Stimulated activated CD4-positive, alpha-beta T cell treated with anti-CD3 and anti-CD28 coated beads, Interleukin-4, amount 100 ng/mL, for 1 hour (primary cell): ENCODE measurements at regions not wholly inside any gene's neighbourhood (a gene's known extent, or its start where the extent isn't known, plus 50 kb on each side); places are given as distances from the start of the nearest gene placed in this dataset.

ENCODE experiments used
- DNase-seq: peaks from one replicate; pipeline ENCODE4 v3.0.0-alpha.2; 2020

DNA sequence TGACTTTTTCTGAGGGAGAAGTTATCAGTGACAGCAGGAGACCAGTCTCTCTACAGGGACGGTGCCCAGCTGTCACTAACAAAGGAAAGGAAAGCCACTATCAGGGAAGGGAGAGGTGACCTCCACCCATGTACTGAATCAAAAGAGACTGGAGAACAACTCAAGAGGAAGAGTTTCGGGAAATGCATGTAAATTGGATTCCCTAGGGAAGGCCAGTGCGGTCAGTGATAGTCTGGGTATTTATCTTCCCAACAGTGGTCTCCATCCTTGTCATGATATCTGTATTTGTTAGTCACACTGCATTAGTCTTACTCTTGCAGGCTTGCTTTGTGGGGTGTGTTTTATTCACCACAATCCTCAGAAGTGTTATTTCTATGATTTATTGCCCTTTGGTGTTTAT is 193.4 kb upstream of the KIRREL3 start:
- DNase-seq = no peak

DNA sequence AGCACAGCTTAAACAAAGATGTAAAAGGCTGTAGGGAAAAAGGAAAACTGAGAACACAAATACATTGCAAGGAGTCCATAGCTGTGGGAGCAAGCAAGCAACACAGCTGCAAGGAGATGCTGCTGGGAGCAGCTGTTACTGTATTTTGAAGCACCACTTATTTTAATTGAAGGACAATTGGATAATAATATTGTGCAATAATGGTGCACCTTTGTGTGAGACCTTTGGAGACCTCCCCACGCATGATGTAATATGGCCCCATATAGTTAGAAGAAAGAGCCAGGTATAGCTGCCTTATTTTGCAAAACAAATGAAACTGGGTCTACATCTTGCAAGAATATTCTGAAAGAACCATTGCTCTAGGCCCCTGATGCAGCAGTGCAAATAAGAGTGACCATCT is 191.1 kb upstream of the KIRREL3 start:
- no peak for DNase-seq

DNA sequence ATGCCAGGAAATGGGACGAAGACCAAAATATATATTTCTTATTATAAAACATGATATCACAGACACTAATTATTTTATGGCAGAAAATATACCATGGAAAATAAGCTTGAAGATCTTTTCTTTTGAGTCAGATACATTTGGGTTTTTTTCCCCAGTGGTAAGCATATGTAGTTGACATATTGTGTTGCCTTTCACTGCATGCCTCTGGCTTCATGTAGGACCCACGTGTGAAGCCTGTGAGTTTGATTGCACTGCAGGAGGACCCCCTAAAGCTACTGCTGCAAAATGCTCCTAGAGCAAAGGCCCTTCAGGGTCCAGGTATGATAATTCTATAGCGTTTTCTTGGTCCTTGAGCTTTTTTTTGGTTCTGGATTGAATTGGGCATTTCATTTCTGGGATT is 190.7 kb upstream of the KIRREL3 start:
- DNase-seq = no peak

DNA sequence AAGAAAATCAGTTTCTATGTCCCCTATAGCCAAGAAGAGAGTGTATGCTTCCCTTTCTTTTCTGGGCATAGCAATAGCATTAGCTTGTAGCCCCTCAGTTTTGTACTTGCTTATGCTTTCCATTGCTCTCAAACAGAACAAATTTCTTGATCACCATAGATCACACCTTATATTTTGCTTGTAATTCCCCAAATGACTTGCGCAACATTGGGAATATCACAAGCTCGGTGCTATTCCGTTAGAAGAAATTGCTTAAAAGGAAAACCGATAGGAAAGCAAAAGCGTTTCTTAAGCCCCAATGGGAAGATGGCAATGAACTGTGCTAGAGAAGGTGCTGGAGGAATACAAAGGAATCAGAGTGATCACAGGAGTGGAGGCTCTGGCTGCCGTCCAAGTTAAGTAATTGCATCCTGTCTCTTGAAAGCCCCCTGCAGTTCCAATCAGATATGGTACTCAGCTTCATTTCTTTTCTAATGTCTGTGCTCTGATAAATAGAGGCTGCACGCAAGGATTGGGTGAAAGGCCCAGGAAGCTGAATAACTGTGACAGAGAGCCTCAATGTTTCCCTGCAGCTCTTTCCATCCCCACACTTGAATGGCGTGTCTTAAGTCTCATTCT is 182.1 kb upstream of the KIRREL3 start:
- DNase-seq = no peak

DNA sequence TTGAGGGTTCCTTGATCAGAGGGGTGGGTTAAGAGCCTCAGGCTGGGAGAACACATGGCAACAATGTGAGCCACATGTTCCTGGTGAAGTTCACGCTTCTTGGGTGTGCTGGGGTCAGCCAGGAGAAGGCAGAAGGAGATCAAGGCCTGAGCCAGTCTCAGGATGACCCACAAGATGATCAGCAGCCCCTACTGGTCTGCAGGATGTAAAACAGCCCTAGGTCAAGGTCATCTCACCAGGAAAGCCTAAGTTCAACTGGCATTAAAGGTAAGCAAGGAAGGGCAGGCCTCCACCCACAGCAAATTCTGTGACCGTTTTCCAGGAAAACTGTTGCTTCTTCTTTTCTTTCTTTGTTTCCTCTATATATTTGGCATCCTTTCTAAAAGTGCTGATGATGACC is 156.7 kb upstream of the KIRREL3 start:
- no peak for DNase-seq

DNA sequence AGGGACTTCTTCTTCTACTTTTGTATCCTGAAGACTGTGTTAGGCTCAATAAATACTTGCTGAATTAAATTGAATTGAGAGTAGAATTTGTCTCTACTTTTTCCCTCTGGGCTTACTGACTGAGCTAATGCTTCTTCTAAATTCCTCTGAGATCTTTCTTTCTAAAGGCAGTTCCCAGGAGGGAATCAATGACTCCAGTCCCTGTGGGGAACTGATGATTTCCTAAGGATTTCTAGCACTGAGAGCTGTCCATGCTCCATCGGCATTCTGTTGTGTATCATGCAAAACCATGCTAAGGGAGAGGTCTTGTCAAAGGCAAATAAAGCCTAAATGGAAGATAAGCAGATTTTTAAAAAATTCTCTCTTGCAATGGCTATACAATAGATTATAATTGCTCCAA is 148.8 kb upstream of the KIRREL3 start:
- DNase-seq = no peak

DNA sequence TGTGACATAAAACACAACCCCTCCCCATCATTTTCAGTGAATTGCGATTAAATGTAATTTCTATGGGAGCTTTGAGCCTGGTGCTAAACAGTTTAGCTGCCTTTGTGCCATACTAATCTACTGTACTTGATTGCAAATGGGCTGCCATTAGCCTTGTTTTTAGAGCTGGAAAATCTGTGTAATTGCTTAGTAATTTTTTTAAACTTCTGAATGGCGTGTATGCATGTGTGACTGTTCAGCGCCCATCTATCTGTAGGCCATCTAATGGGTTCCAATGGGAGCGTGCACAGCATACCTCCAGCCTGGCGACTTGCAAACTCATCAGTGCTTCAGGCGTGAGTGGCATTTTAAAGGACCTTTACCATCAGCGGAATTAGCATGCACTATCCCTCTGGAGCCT is 142.7 kb upstream of the KIRREL3 start:
- no peak for DNase-seq

DNA sequence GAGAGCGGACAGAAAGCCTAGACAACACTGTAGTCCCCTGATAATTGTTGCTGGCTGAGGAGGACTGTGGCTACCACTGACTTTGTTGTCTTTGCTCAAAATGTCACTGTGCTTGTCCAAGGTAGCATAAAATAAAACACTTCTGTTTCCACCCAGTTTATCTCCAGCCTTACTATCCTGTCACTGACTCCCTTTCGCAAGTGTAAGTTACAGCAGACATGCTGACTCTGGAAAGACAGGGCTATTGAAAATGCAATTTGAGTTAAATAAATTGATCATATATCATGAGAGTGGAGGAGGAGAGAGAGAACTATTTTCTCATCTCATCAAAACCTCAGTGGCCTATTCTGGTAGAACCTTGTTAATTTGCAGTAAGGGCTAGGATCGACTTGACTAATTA is 138.0 kb upstream of the KIRREL3 start:
- DNase-seq = no peak

DNA sequence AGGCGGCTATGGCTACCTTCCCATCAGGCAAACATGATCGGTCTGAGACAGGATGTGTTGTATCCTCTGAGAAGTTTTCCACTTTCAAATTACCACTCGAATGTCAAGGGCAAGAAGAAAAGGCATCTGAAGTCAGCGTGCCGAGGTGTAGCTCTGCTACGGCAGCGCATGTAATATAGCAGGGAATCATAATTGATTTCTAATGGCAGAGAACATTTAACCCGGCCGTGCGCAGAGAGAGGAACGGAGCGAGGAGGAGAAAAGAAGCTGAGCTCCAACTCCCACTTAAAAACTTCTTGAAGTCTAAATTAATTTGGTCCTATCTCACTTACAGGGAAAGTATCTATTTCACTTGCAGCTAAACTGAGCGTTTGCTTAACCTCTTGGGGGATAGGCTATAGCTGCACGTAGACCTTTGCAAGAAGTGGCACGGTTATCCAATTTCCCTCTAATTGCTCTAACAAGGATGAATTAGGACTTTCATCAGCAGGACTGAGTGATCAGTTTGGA is 137.3 kb upstream of the KIRREL3 start:
- no peak for DNase-seq

DNA sequence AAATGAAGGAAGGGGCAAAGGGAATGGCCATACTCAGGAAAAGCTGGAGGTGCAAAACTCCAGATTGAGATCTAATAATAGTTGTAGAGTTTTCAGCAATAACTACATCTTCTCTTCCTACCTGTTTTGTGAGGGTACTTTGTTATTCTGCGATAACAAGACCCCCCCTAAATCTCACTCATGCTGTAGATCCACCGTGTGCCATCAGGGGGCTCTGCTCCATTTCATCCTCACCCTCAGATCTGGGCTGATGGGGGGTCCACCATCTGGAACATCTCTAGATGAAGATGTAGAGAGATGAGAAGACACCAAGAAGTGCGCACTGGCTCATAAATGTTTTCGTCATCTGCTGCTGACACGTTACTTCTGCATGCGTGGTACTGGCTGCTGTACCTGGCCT is 135.9 kb upstream of the KIRREL3 start:
- DNase-seq = no peak

DNA sequence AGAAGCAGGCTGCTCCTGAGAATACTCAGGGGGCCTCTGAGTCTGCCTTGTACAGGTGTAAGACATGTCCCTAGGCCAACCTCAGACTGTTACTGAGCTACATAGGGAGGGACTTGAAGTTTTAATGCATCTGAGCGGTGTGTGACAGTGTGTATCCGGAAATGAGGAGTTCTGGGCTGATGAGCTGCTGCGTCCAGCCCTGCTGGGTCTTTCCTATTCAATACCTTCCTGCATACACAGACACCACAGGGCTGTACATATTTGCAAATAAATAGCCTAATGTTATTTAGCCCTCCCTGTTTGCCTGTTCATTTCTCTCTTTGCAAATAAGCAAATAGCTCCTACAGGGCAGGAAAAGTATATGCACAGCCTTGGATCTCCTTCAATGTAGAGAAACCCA is 134.7 kb upstream of the KIRREL3 start:
- DNase-seq = no peak

DNA sequence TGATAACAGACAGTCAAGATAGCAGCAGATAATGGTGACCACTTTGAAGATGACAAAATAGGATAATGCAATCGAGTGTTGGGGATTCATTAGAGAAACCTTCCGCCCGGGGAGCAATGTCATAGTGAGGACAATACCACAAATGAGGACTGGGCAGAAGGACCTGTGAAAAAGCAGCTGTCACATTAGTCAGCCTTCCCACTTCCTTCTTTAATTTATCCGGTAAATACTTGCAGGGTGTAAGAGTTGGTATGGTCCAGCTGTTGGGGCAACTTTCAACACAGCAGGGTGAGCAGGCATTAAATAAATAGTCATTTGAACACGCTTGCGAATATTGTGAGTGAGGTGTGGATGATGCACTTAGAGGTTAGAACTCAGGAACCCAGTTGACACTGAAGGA is 132.5 kb upstream of the KIRREL3 start:
- DNase-seq = no peak

DNA sequence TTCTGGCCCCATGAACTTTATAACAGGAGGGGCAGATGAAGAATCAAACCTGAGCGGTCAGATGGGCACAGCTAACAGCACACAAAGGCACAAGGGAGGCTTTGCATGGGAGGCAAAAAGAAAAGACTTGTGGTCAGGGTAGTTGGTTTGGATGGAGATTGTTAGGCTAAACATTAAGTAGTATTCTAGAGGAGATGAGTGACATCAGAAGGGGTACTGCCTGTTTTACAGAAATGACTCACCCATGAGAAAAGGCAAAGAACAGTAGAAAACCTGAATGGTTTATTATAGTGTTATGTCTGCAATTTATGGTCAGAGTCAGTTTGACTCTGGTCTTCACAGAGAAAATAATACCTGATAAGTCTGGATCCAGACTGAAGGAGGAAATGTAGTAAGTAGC is 129.8 kb upstream of the KIRREL3 start:
- DNase-seq = no peak

DNA sequence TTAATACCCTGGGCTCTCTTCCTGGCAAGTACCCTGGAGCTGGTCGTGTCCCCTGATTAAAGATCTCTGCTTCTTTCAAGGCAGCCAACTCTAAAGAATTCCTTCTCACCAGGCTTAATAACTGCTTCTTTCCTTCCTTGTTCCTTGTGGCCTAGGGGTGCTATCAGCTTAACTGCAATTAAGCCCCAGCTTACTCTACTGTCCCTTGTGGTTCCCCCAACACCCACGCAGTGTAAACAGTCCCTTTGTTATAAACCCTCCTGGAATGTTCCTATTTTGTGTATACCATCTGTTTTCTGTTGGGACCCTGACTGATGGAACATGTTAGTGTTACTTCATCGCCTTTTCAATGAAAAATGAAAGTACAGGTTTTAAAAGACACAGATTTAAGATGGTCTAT is 126.4 kb upstream of the KIRREL3 start:
- no peak for DNase-seq

DNA sequence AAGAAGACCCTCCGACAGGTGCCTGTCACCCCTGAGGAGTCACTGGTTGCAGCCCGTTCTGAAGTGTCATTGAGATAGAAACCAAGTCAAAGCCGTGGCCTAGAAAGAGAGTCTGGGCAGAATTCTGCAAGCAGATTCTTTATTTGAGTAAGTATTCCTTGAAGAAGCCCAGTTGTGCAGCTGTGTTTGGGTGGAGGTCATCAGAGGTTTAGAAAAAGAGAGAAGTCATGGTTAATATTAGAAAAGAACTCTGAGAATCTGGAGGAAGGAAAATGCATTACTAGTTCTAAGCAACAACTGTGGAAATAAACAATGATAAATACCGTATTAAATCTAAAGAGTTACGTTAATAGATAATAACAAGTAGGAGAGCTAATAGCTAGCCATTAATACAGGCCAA is 118.8 kb upstream of the KIRREL3 start:
- DNase-seq = no peak

DNA sequence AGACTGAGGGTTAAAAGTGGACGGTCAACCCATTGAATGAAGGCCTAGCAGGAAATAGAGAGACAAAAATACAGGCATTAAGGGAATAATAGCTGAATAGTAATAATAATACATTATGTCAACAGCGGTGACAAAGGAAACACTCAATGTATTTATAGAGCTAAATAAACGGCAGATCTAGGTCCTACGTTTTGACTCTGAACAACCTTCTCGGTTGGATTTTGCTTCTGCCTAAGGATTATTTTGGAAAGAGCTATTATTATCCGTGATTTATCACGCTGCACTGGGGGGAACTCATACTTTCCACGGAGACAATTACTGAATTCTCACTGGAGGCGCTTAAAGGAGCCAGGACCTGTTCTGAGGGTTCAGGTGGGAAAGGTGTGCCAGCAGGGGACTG is 118.2 kb upstream of the KIRREL3 start:
- DNase-seq = no peak

DNA sequence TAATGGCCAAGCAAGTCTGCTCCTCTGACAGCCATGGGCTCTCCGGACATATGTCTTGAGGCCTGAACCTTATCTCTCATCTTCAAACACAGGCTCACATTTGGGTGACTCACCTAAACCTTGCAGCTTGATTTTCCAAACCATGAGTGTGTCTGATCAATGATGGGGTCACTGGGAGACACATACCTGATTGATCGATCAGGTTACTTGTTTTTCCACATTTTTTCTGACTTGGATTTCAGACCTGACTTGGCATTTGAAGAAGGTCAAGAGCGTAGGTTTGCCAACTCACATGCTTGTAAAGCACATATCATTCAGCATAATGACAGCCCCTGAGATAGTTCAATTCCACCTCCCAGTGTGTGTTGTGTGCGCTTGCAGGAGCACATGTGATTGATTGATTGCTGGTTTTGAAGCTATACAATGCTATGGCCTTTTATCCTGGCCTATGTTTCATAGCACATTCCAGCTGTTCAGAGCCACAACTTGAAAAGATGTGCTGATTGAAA is 116.7 kb upstream of the KIRREL3 start:
- no peak for DNase-seq

DNA sequence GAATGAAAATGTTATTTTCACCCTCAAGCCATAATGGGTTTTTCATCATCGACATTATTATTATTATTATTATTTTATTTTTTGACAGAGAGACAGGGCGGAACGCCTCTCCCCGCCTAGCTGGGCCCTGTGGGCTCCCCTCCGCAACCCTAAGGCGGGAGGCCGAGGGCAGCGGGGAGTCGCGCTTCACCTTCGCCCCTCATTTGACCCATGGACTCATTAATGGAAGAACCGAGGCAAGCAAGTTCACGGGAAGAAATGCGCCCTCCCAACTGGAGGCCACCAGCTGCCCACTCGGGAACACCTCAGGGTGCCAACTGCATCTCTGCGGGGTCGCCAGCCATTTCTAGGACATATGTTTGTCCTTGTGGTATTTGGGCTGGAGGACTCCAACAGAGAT is 115.3 kb upstream of the KIRREL3 start:
- no peak for DNase-seq

DNA sequence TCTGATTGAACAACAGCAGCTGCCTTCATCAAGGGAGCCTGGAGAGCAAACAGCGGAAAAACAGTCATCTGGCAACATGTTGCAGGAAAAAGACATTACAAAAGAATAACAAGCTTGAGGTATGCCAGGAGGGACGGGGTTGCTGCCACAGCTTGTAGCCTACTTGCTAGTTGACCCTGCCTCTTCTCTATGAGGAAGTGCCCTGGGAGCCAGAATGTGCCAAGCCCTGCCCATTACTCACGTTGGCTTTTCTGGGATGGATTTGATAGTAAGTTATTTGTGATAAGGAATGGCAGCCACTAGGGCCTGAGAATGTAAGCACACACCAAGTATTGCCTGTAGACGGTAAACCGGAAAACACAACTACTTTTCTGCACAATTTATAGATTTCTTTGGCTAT is 113.5 kb upstream of the KIRREL3 start:
- DNase-seq = no peak

DNA sequence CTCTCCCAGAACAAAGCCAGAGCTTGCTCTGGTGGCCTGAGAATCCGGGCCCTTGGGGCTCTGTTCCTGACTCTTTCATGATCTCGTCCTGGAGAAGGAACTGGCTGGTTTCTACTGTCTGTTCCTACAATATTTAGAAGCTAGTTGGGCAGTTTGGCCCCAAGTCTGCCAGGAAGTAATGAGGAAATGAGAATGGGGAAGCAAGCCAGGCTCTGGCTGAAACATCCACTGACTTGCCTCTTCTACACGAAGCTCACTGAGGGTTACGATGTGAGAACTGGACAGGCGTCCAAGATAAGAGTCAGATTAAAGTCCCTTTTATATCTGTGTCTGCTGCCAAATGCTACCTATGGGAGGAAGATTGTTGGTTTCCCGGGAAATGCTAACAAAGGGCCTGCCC is 110.0 kb upstream of the KIRREL3 start:
- DNase-seq = no peak

DNA sequence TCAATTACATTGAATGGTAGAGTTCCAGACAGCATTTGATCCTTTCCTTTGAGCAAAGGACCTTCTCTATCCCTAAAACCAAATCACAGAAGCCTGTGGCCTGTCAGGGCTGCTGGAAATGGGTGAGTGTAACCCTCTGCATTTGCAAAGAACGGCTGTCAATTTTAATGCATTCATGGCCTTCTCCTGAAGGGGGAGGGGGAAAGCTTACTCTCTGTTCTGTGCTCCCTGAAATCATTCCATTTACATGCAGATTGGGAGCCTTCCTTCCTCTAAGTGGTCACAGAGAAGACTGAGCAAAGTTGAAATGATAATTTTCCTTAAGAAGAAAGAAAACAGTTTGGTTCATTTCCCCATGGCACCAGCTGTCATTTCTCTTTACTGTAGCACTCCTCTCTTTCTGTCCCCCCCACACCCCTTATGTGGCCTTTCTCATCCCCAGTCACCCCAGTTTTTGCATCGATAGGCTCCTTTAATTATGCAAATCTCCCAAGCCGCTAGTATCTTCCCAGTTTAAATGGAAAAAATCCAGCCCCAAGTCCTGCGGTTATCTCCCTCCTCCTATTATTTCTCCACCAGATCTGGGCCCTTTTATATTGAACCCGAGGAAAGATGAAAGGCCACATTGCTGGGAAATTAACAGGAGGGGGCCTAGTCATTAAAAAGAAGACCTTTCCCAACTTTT is 109.4 kb upstream of the KIRREL3 start:
- no peak for DNase-seq

DNA sequence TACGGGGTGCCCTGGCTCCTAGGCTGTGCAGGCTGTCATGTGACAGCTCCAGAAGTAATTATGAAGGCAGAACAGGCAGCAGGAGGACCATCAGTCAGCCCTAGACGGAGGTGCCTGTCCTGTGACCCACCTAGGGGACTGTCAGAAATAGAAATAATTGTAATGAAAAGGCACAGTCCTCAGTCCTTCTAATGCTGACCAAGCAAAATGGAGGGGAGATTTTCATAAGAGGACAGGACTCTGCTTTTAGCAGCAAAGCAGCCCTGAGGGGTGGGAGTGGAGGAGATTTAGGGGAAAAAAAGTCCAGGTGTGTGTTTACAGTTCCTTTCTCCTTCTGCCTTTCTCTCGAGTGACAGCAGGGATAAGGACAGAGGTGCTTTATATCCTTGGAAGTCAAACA is 108.3 kb upstream of the KIRREL3 start:
- no peak for DNase-seq

DNA sequence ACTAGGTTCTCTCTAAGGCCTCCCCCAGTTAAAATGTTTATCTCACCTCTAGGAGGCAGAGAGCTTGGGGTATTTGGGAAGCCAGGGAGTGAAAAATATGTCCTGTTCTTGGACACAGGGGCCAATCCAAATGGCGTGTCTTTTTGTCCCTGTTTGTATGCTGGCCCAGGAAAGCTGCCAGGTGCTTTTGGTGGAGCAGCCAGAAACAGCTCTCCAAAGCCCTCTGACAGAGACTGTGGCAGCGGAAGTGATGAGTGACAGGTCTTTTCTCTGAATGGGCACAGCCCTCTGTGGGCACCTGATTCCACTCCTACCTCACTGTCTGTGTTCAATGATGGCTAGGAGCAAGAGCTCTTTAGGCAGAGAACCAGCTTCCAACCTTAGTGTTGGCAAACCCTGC is 106.4 kb upstream of the KIRREL3 start:
- no peak for DNase-seq

DNA sequence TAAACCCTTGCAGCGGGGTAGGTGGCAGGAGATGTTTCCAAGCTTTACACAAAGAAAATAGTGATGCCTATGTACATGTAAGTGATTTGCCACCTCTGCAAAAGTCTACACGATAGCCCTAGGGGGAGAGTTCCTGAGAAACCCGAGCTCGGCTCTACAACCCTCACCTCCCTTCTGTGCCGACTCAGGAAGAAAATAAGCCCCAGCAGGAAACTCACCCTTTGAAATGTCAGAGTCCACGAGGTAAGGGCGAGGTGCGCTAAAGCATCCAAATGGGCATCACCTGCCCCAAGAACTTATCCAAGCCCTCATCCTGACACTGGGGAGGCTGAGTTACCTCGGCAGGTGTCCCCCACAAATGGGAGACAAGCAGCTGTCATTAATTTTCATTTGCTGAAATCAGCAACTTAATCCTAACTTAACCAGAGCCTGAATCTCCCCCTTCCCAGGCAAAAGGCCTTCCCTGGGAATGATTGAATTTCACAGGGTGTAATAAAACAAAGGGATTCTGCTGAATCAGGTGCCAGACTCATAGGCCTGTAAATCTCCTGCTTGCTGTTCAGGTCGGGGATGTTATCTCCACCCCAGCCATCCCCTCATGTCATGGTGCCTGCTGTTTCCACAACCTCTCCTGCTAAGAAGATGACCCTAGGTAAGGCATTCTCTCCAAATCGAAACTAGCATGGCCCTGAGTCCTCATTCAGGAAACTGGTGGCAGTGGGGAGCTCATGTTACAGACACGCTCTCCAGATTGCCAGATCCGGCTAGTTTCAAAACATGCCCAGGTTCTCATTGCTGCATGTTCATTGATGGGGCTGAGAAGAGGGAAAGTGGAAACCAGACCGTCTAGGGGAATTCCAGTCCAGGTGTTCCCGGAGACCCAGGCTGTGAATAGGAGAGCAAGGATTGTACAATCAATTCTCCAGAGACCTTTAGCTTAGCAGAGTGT is 105.3 kb upstream of the KIRREL3 start:
- DNase-seq = no peak
